Immature natural killer cell (primary cell): ENCODE measurements at regions not wholly inside any gene's neighbourhood (a gene's known extent, or its start where the extent isn't known, plus 50 kb on each side); places are given as distances from the start of the nearest gene placed in this dataset.

ENCODE experiments used
- DNase-seq, 3 donors: peaks; one replicate each; pipeline ENCODE4 v3.0.0; 2022; ENCODE audit warnings: mixed read lengths in 1 of 3
- H3K27ac Mint-ChIP-seq, 6 donors: one replicate each; pipeline ENCODE4 v1.8.0; 2020; ENCODE audit warnings: mixed read lengths in 6 of 6, mild to moderate bottlenecking in 5 of 6, inconsistent platforms in 4 of 6, moderate library complexity in 3 of 6
- H3K27me3 Mint-ChIP-seq, 3 donors: one replicate each; pipeline ENCODE4 v1.8.0; 2020 to 2021; ENCODE audit warnings: low read depth in 3 of 3, mild to moderate bottlenecking in 3 of 3, mixed read lengths in 3 of 3, moderate library complexity in 3 of 3, inconsistent platforms in 1 of 3
- H3K36me3 Mint-ChIP-seq, 3 donors: one replicate each; pipeline ENCODE4 v1.8.0; 2020; ENCODE audit warnings: mixed read lengths in 3 of 3, inconsistent platforms in 2 of 3, mild to moderate bottlenecking in 2 of 3
- H3K4me1 Mint-ChIP-seq, 2 donors: one replicate each; pipeline ENCODE4 v1.8.0; 2020; ENCODE audit warnings: inconsistent platforms in 2 of 2, mild to moderate bottlenecking in 2 of 2, mixed read lengths in 2 of 2, moderate library complexity in 1 of 2
- H3K4me3 Mint-ChIP-seq, 5 donors: one replicate each; pipeline ENCODE4 v1.8.0; 2020; ENCODE audit warnings: mild to moderate bottlenecking in 5 of 5, mixed read lengths in 5 of 5, inconsistent platforms in 3 of 5, moderate library complexity in 3 of 5
- H3K9me3 Mint-ChIP-seq, 6 donors: one replicate each; pipeline ENCODE4 v1.8.0; 2020; ENCODE audit warnings: mild to moderate bottlenecking in 6 of 6, mixed read lengths in 6 of 6, inconsistent platforms in 4 of 6, moderate library complexity in 3 of 6

DNA sequence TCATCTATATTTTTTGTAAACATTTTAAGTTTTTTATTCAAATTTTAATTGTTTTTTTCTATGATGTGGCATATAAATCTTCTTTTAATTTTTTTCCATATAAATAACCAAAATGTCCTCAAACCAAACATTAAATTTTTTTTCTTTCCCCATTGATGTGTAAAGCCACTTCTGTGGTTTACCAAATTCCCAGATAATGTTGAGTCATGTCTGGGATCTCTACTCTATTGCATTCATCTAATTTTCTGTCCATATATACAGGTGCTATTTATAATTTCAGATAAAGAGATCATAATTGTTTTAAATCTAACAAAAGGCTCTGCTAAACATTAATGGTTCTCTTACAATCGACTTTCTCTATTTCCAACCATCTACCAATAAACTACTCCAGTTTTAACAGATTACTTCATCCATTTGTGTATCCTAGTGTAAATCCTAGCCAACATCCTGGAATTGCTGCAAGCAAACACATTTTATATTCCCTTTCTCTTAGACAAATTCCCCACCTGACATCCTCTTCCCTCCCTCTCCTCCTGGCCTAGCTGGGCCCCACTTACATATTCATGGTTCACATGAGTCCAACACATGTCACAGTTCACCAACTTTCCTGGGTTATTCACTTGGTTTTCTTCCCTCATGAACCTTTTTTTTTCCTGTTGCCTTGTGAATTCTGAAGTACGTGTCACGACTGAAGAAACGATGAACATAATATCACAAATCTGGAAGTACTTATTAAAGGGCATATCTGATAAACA, 368.0 kb upstream of the AGTR1 start:
- H3K36me3 Mint-ChIP-seq: no peaks in the 10 kb centered on the region
- H3K4me3 Mint-ChIP-seq: no peak overlapping the region
- peaks cover 6 to 12% (median 8%) of the 10 kb centered on the region in 6 donors for H3K9me3 Mint-ChIP-seq
- no peak overlapping the region for H3K27ac Mint-ChIP-seq
- DNase-seq: no peak
- no peaks in the 10 kb centered on the region for H3K4me1 Mint-ChIP-seq
- peaks cover 0 to 6% (median 4%) of the 10 kb centered on the region in 3 donors for H3K27me3 Mint-ChIP-seq

DNA sequence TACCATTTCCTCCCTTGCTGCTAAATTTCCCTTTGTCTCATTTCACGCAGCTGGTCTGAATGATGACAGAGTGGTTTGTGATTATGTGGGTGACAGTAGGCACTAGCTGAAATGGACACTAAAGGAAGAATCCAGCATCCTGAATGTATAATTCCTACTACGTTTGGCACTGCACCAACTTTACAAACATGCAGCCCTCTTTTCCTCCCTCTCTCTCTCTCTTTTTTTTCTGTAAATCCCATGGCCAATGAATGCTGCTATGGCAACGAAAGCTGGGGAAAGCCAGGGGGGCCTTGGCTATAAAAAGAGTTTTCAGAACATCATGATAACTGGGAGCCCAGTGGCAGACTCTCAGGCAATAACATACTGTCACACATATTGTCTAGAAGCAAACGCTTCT, 367.2 kb upstream of the AGTR1 start:
- Mint-ChIP-seq H3K27me3 (peaks cover 0 to 4% (median 4%) of the 10 kb centered on the region in 3 donors), H3K4me1 (no peaks in the 10 kb centered on the region)
- DNase-seq: no peak

DNA sequence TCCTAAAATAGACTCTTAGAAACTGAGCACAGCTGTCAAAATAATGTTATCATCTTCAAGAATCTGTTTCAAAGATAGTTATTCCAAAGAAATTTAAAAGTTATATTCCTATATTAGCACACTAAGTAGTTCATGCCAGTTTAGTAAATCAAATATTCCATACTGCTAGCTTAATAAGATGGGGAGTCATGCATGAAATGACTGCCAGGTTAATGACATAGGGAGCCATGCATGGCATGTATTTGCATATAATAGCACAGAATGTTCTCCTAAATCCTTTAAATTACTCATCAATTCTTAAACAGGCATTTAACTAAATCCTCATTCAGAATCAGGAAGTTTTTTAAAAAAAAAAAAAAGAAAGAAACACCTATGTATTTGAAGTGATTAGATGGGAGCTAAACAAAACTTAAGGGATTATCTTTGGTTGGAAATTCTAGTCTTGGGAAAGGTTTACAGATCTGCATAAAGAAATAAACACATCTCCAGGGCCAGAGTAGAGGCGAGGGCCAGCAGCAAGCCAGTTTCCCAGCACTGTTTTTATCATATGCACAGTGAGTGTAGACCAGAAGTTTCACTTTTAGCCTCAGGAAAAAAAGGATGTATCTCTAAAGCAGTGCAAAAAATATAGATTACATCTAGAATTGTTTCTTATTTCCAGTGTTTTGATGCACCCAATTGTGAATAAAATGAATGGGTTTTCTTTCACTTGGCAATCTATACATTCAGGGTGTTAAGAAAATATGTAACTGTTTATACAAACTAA, 366.4 kb upstream of the AGTR1 start:
- H3K4me3 Mint-ChIP-seq: no peak overlapping the region
- peaks cover 3 to 11% (median 9%) of the 10 kb centered on the region in 6 donors for H3K9me3 Mint-ChIP-seq
- no peaks in the 10 kb centered on the region for H3K36me3 Mint-ChIP-seq

More for the DNA sequence above, 367.2 kb upstream of the AGTR1 start:
- Mint-ChIP-seq H3K9me3 (peaks cover 3 to 12% (median 10%) of the 10 kb centered on the region in 6 donors), H3K36me3 (no peaks in the 10 kb centered on the region), H3K27ac (no peak overlapping the region), H3K4me3 (no peak overlapping the region)

DNA sequence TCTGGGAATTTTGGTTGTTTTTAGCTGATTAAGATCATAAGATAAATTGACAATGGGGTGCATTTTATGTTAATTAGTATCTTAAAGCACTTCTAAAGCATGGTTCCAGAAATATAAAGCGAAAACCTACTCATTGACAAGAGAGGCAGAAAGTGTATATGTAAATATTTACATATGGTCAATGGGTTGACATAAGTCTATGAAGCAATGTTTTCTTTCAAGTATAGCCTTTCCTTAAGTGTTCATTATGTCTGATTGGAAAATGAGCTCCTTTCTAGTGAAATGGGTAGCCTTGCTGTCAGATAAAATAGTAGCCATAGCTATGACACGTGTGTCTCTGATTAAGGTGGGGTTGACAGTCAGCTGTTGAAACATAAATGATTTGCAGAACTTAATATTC, 365.2 kb upstream of the AGTR1 start:
- H3K36me3 Mint-ChIP-seq: no peaks in the 10 kb centered on the region
- no peak overlapping the region for H3K27ac Mint-ChIP-seq
- H3K4me1 Mint-ChIP-seq: no peaks in the 10 kb centered on the region
- no peak for DNase-seq
- H3K27me3 Mint-ChIP-seq: peaks cover 0 to 4% (median 1%) of the 10 kb centered on the region in 3 donors
- no peak overlapping the region for H3K4me3 Mint-ChIP-seq
- H3K9me3 Mint-ChIP-seq: peaks cover 7 to 14% (median 8%) of the 10 kb centered on the region in 6 donors

More for the DNA sequence above, 366.4 kb upstream of the AGTR1 start:
- Mint-ChIP-seq H3K27ac (no peak overlapping the region), H3K4me1 (no peaks in the 10 kb centered on the region), H3K27me3 (peaks cover 0 to 4% (median 1%) of the 10 kb centered on the region in 3 donors)
- DNase-seq: no peak

DNA sequence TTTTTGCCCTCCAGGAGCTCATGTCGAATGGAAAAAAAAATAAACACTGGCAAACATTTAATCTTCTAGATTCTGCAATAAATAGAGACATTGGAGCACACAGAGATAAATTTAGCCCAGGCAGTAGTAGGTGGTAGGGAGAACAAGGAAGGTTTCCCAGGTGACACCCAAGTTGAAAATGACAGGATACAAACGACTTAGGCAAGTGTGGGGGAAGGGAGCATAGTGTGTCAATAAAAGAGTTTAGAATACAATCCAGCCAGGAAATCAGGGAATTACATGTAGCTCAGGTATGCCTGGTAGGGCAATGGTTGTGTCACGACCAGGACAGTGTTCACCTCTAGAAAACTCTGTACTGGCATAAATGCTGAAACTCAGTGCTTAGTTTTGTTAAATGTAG, 364.6 kb upstream of the AGTR1 start:
- no peaks in the 10 kb centered on the region for H3K4me1 Mint-ChIP-seq
- peaks cover 8 to 17% (median 9%) of the 10 kb centered on the region in 6 donors for H3K9me3 Mint-ChIP-seq
- no peaks in the 10 kb centered on the region for H3K36me3 Mint-ChIP-seq
- H3K27ac Mint-ChIP-seq: no peak overlapping the region
- H3K27me3 Mint-ChIP-seq: peaks cover 0 to 4% (median 1%) of the 10 kb centered on the region in 3 donors
- DNase-seq: no peak
- no peak overlapping the region for H3K4me3 Mint-ChIP-seq

DNA sequence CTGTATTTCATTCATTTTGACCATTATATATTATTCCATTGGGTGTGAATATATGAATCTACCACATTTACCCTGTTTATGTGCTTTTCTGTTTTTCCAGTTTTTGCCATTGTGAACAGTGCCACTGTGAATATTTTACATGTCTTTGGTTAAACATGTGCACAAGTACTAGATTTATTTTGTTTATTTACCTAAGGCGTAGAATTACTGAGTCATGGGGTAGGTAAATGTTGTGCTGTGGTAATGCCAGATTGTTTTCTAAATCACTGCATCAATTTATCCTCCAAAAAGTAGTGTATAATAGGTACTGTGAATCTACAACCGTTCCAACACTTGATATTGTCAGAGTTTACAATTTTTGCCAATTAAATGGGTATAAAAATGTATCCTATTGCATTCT, 362.1 kb upstream of the AGTR1 start:
- H3K9me3 Mint-ChIP-seq: peaks cover 12 to 29% (median 21%) of the 10 kb centered on the region in 6 donors
- DNase-seq: no peak
- peaks cover 0 to 4% (median 1%) of the 10 kb centered on the region in 3 donors for H3K27me3 Mint-ChIP-seq
- no peaks in the 10 kb centered on the region for H3K36me3 Mint-ChIP-seq
- H3K4me1 Mint-ChIP-seq: no peaks in the 10 kb centered on the region
- H3K27ac Mint-ChIP-seq: no peak overlapping the region
- no peak overlapping the region for H3K4me3 Mint-ChIP-seq

DNA sequence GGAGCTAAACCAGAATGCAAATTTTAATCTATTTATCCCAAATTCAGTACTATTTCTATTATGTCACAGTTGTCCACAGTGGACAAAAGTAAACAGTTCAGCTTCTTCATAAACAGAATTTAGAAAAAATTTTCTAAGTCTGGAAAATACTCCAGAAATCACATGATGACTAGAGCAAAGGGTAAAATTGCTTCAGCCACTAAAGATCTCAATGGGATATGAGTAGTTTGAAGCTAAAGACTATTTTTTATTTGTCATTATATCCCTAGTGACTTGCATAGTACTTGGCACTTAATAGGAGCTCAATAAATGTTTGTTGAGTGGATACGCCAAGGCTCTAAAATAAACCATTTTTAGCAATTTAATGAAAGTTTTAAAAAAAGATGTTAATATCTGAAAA, 354.3 kb upstream of the AGTR1 start:
- Mint-ChIP-seq H3K4me3 (no peak overlapping the region), H3K9me3 (peaks cover 10 to 44% (median 19%) of the 10 kb centered on the region in 6 donors), H3K36me3 (no peaks in the 10 kb centered on the region), H3K27me3 (no peaks in the 10 kb centered on the region), H3K4me1 (no peaks in the 10 kb centered on the region), H3K27ac (no peak overlapping the region)
- no peak for DNase-seq

DNA sequence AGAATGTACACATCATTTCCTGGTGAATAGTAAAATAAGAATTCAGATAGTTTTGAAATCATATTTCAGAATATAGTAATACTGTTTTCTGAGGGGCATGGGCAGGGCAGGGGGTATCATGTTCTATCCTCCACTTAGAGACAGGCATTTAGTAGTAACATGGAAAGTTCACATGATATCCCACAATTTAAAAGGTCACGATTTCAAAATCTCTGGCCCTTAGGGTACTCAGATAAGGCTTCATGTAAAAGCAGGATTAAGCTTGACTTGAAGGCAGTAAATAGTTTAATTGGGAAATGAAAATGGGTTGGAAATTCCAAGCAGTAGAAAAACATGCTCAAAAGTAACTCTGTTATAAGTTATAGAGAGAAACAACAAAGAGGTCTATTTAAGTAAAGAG, 353.2 kb upstream of the AGTR1 start:
- Mint-ChIP-seq H3K9me3 (peaks cover 8 to 43% (median 14%) of the 10 kb centered on the region in 6 donors), H3K4me1 (no peaks in the 10 kb centered on the region), H3K36me3 (no peaks in the 10 kb centered on the region), H3K27ac (no peak overlapping the region), H3K27me3 (no peaks in the 10 kb centered on the region), H3K4me3 (no peak overlapping the region)
- DNase-seq: no peak

DNA sequence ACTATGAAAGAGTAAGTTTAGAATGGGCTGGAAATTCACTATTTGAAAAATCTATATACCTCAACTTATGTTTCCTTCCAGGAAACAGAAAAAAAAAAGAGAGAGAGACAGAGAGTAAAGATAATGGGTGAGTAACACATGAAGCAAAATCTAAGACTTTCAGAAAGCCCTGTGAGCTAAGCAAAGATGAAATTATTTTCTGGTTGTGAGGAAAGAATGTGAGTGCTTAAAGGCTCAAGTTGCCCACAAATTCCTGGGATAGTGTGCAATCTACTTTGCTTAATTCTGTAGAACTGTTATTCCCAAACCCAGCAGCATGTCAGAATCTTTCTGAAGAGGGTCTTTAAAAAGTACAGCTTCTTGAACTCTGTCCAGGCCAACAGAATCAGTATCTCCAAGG, 337.7 kb upstream of the AGTR1 start:
- Mint-ChIP-seq H3K36me3 (no peaks in the 10 kb centered on the region), H3K27ac (no peak overlapping the region), H3K27me3 (peaks cover 0 to 2% (median 0%) of the 10 kb centered on the region in 3 donors), H3K4me1 (no peaks in the 10 kb centered on the region), H3K4me3 (no peak overlapping the region), H3K9me3 (peaks cover 0 to 18% (median 9%) of the 10 kb centered on the region in 6 donors)
- DNase-seq: no peak

DNA sequence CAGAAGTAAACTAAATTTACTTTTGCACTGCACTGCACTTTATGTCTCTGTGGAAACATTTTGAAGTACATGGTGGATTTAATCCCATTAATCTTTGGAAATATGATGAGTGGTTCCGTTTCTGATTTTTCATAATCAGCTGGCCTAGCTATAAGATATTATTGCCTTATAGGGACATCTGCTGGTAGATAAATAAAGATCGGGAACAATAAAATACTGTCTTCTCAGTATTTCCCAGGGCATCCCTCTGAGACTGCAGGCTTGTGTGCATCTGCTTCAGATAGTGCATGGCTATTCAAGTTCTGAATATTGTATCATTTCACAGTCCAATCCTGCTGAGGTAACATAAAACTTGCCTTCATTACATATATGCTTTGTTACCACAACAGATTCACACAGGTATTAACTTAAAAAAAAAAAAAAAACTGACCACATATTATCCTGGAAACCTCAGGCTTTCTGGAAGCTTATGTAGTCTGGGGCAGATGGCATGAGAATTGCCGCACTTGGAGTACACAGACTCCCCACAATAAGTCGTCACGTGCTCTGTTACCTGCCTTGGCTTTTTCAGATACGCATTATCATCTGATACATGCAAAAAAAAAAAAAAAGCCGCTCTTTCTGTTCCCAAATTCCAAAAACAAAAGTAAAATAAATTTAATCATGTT, 330.8 kb upstream of the AGTR1 start:
- no peaks in the 10 kb centered on the region for H3K4me1 Mint-ChIP-seq
- H3K4me3 Mint-ChIP-seq: no peak overlapping the region
- no peaks in the 10 kb centered on the region for H3K36me3 Mint-ChIP-seq
- no peak overlapping the region for H3K27ac Mint-ChIP-seq
- peaks cover 0 to 18% (median 5%) of the 10 kb centered on the region in 6 donors for H3K9me3 Mint-ChIP-seq
- no peak for DNase-seq
- H3K27me3 Mint-ChIP-seq: peaks cover 0 to 2% (median 0%) of the 10 kb centered on the region in 3 donors

DNA sequence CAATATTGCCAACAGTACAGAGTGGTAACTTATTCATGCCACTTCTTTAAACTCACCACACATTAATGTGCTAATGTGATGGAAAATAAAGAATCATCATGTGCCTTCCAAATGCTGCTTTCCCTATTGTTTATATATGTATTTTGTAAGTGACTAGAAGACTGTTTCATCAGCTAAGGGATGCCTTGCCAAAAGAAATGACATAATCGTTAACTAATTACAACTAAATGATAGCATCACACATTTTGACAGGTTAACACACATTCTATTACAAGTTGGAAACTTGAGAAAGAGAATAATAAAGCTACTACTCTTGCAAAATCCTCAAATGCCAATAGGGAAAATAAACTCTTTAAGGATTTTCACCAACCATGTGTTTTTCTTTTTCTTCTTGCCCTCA, 329.9 kb upstream of the AGTR1 start:
- Mint-ChIP-seq H3K27ac (no peak overlapping the region), H3K9me3 (peaks cover 0 to 18% (median 5%) of the 10 kb centered on the region in 6 donors), H3K36me3 (no peaks in the 10 kb centered on the region), H3K27me3 (peaks cover 0 to 2% (median 0%) of the 10 kb centered on the region in 3 donors), H3K4me3 (no peak overlapping the region), H3K4me1 (no peaks in the 10 kb centered on the region)
- no peak for DNase-seq

DNA sequence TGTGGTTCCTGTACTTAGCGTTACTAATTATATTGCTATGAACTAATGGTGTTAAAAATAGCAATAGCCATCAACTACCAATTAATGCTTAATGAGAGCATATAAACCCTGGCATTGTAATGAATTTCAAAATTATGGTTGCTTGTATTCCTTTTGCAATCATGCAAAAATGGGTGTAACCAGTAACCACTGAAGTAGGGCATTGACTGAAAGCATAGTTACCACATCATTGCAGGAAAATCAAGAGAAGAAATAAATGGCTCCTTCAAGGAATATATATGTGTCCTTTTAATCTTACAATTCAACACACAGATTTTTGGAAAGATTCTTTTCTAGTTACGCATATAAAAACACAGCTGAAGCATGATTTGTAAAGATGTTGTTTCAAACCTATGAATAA, 328.3 kb upstream of the AGTR1 start:
- Mint-ChIP-seq H3K27ac (no peak overlapping the region), H3K36me3 (no peaks in the 10 kb centered on the region), H3K4me1 (no peaks in the 10 kb centered on the region), H3K4me3 (no peak overlapping the region), H3K27me3 (no peaks in the 10 kb centered on the region), H3K9me3 (peaks cover 0 to 18% (median 2%) of the 10 kb centered on the region in 6 donors)
- no peak for DNase-seq

DNA sequence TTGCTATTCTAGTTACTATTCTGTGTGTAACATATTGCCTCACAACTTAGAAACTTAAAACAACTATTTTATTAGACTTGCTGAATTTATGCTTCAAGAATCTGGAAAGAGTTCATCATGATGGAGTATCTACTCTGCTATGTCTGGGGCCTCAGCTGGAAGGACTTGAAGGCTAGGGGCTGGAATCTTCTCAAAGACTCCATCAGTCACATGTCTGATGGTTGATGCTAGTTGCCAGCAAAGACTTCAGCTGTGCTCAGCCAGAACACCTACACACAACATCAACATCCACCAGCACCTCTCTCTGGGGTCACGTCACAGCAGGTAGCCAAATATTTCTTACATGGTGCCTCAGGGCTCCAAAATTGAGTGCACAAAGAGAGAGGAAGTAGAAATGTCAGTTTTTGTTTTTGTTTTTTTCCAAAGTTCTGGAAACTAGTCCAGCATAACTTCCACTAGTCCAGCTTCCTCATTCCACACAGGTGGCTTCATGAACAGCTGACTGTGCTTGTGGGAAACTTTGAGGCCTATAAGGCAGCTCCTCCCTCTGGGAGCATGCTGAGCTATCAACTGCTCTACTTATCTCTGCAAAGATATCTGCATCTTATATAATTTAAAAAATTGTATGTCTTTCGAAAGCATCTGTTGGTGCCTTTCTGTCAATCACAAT, 325.4 kb upstream of the AGTR1 start:
- Mint-ChIP-seq H3K9me3 (peaks cover 0 to 14% (median under 1%) of the 10 kb centered on the region in 6 donors), H3K4me3 (no peak overlapping the region), H3K36me3 (no peaks in the 10 kb centered on the region), H3K27me3 (no peaks in the 10 kb centered on the region), H3K27ac (no peak overlapping the region), H3K4me1 (no peaks in the 10 kb centered on the region)
- DNase-seq: no peak
